ENCODE measurements at regions not wholly inside any gene's neighbourhood (a gene's known extent, or its start where the extent isn't known, plus 50 kb on each side); places are given as distances from the start of the nearest gene placed in this dataset.

DNA sequence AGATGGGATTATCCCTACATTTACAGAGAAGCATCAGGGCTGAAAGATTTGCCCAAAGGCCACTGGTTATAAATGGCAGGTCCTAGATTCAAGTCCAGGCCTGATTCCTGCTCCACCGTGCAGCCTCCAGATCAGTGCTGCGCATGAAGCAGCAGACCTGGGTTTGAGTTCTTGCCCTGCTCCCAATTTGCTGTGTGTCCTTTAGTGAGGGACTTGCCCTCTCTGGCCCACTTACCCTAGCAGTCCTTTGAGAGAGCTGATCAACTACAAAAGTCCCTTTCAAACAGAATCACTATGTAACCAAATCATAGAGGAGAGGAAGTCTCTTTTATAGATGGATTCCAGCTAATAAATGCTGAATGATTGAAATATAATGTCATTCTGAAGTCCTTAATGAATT is 200.4 kb downstream of the RAB11FIP4 start:
- intact Hi-C loops (cut with DNase I): no loop called here
- Histone ChIP-seq H3K9ac (ENCODE audit: low read depth in 2 of 2, low read length in 2 of 2) (no peak overlapping the region), H3K4me3 (no peak overlapping the region)

DNA sequence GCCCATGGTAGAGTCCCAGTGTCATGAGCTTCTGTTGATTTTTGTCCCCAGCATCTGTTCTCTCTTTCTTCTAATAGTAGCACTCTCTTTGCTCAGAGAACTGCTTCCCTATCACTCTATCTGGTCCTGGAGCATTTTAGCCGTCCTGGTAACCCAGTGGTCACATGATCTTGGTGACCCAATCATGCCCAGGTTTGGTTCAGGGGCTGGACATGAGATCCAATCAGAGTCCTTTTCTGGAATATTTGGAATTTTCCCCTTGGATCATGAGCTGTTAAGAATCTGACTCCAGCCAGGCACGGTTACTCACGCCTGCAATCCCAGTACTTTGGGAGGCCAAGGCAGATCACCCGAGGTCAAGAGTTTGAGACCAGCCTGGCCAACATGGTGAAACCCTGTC is 197.0 kb downstream of the RAB11FIP4 start:
- H3K9ac ChIP-seq (ENCODE audit: low read depth in 2 of 2, low read length in 2 of 2): no peak overlapping the region
- no peak overlapping the region for H3K27ac ChIP-seq
- H3K4me1 ChIP-seq: no peaks in the 10 kb centered on the region
- intact Hi-C loops (cut with DNase I): no loop called here
- no peaks in the 10 kb centered on the region for H3K27me3 ChIP-seq
- H3K36me3 ChIP-seq: no peaks in the 10 kb centered on the region
- no peak overlapping the region for H3K4me3 ChIP-seq
- TF ChIP-seq, protein P1, sequence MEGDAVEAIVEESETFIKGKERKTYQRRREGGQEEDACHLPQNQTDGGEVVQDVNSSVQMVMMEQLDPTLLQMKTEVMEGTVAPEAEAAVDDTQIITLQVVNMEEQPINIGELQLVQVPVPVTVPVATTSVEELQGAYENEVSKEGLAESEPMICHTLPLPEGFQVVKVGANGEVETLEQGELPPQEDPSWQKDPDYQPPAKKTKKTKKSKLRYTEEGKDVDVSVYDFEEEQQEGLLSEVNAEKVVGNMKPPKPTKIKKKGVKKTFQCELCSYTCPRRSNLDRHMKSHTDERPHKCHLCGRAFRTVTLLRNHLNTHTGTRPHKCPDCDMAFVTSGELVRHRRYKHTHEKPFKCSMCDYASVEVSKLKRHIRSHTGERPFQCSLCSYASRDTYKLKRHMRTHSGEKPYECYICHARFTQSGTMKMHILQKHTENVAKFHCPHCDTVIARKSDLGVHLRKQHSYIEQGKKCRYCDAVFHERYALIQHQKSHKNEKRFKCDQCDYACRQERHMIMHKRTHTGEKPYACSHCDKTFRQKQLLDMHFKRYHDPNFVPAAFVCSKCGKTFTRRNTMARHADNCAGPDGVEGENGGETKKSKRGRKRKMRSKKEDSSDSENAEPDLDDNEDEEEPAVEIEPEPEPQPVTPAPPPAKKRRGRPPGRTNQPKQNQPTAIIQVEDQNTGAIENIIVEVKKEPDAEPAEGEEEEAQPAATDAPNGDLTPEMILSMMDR (IDR thresholded peaks at IDR 0.05): no peak
- no peaks in the 10 kb centered on the region for H3K9me3 ChIP-seq
- no peak for DNase-seq

More for the DNA sequence above, 200.4 kb downstream of the RAB11FIP4 start:
- H3K27me3 ChIP-seq: no peaks in the 10 kb centered on the region
- DNase-seq: no peak
- no peaks in the 10 kb centered on the region for H3K9me3 ChIP-seq
- no peaks in the 10 kb centered on the region for H3K4me1 ChIP-seq
- TF ChIP-seq, protein P1 (IDR thresholded peaks at IDR 0.05): no peak
- H3K27ac ChIP-seq: no peak overlapping the region
- H3K36me3 ChIP-seq: no peaks in the 10 kb centered on the region

DNA sequence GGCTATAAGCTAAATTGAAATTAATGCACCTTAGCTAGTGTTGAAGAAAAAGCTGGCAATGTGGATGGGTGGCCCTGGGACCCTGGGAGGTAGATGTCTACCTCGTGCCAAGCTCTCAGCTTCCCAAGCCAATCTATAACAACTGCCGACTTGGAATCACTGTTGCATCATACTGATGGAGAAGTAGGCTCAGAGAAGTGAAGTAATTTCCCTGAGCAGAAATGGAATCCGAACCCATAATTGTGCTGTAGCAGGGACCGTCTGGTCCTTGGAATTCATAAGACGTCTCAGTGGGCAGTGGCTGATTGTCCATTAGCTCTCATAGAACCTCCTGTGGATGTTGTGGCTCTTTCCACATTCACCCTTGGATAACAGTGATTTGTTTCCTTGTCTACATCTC is 196.6 kb downstream of the RAB11FIP4 start:
- TF ChIP-seq, protein P1 (IDR thresholded peaks at IDR 0.05): no peak
- no peak for DNase-seq
- Histone ChIP-seq H3K4me1 (no peaks in the 10 kb centered on the region), H3K27ac (no peak overlapping the region), H3K9ac (ENCODE audit: low read depth in 2 of 2, low read length in 2 of 2) (no peak overlapping the region), H3K4me3 (no peak overlapping the region), H3K36me3 (no peaks in the 10 kb centered on the region), H3K27me3 (no peaks in the 10 kb centered on the region), H3K9me3 (no peaks in the 10 kb centered on the region)
- intact Hi-C loops (cut with DNase I): no loop called here

All from colonic mucosa (tissue), 4 donors.